ENCODE measurements at regions not wholly inside any gene's neighbourhood (a gene's known extent, or its start where the extent isn't known, plus 50 kb on each side); places are given as distances from the start of the nearest gene placed in this dataset.

DNA sequence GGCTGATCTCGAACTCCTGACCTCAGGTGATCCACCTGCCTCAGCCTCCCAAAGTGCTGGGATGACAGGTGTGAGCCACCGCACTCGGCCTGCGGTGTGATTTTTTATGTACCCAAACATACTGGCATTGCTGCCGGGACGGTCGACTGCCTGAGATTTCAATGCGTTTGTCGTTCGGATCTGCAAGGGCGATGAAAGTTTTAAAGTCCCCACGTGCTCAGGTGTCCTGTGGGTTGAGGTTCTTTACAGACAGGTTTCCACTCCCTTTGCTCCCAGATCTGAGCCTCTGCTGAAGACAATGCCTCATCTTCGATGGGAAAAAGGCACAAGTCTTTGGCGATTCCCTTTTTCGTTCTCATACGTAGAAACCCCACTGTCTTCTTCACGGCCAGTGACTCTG, 78.1 kb upstream of the SHOX start:
- POLR2A ChIA-PET: no interaction called here
- CTCF ChIA-PET: no interaction called here
- Histone ChIP-seq H3K9ac (ENCODE audit: low read length) (no peak overlapping the region), H3K9me3 (ENCODE audit: control insufficient read depth in 1 of 2, insufficient read depth in 1 of 2, low read depth in 1 of 2, low read length in 2 of 2) (no peaks in the 10 kb centered on the region), H3K36me3 (ENCODE audit: control insufficient read depth in 1 of 2, insufficient read depth in 2 of 2, low read length in 2 of 2) (no peaks in the 10 kb centered on the region), H4K20me1 (ENCODE audit: insufficient read depth) (no peaks in the 10 kb centered on the region), H3K4me3 (replicated peaks in 1 of 2; ENCODE audit: low read depth in 1 of 2, low read length in 2 of 2) (no peak overlapping the region), H3K27ac (ENCODE audit: low read depth, low read length) (no peak overlapping the region), H3K4me2 (ENCODE audit: low read length) (no peak overlapping the region), H3K9me2 (ENCODE audit: insufficient read depth) (no peaks in the 10 kb centered on the region), H3K4me1 (ENCODE audit: control insufficient read depth in 1 of 2, insufficient read depth in 2 of 2, low read length in 2 of 2) (no peaks in the 10 kb centered on the region), H3K27me3 (ENCODE audit: insufficient read depth, low read length) (no peaks in the 10 kb centered on the region), H3K79me2 (ENCODE audit: insufficient read depth, low read length) (no peaks in the 10 kb centered on the region), H2AFZ (ENCODE audit: low read depth, low read length, poor library complexity, severe bottlenecking) (no peak overlapping the region)
- intact Hi-C loops (cut with micrococcal nuclease): no loop called here
- ATAC-seq: no peak
- TF ChIP-seq ZFX (IDR thresholded peaks at IDR 0.05): no peak
- no peak for TF ChIP-seq SRF (IDR thresholded peaks at IDR 0.05; ENCODE audit: low read depth)
- no peak for TF ChIP-seq MAX (IDR thresholded peaks at IDR 0.05)
- TF ChIP-seq JUND (IDR thresholded peaks at IDR 0.05): no peak
- TF ChIP-seq, protein P1, sequence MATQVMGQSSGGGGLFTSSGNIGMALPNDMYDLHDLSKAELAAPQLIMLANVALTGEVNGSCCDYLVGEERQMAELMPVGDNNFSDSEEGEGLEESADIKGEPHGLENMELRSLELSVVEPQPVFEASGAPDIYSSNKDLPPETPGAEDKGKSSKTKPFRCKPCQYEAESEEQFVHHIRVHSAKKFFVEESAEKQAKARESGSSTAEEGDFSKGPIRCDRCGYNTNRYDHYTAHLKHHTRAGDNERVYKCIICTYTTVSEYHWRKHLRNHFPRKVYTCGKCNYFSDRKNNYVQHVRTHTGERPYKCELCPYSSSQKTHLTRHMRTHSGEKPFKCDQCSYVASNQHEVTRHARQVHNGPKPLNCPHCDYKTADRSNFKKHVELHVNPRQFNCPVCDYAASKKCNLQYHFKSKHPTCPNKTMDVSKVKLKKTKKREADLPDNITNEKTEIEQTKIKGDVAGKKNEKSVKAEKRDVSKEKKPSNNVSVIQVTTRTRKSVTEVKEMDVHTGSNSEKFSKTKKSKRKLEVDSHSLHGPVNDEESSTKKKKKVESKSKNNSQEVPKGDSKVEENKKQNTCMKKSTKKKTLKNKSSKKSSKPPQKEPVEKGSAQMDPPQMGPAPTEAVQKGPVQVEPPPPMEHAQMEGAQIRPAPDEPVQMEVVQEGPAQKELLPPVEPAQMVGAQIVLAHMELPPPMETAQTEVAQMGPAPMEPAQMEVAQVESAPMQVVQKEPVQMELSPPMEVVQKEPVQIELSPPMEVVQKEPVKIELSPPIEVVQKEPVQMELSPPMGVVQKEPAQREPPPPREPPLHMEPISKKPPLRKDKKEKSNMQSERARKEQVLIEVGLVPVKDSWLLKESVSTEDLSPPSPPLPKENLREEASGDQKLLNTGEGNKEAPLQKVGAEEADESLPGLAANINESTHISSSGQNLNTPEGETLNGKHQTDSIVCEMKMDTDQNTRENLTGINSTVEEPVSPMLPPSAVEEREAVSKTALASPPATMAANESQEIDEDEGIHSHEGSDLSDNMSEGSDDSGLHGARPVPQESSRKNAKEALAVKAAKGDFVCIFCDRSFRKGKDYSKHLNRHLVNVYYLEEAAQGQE (IDR thresholded peaks at IDR 0.05; ENCODE audit: low read depth): no peak
- no peak for TF ChIP-seq EZH2phosphoT487 (IDR thresholded peaks at IDR 0.05; ENCODE audit: borderline replicate concordance)
- TF ChIP-seq POLR2A (IDR thresholded peaks at IDR 0.05; ENCODE audit: borderline replicate concordance, extremely low read depth, insufficient read depth, insufficient read length): no peak
- TF ChIP-seq, protein P2, sequence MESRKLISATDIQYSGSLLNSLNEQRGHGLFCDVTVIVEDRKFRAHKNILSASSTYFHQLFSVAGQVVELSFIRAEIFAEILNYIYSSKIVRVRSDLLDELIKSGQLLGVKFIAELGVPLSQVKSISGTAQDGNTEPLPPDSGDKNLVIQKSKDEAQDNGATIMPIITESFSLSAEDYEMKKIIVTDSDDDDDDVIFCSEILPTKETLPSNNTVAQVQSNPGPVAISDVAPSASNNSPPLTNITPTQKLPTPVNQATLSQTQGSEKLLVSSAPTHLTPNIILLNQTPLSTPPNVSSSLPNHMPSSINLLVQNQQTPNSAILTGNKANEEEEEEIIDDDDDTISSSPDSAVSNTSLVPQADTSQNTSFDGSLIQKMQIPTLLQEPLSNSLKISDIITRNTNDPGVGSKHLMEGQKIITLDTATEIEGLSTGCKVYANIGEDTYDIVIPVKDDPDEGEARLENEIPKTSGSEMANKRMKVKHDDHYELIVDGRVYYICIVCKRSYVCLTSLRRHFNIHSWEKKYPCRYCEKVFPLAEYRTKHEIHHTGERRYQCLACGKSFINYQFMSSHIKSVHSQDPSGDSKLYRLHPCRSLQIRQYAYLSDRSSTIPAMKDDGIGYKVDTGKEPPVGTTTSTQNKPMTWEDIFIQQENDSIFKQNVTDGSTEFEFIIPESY (IDR thresholded peaks at IDR 0.05; ENCODE audit: extremely low read depth, insufficient replicate concordance, low read length): no peak
- no peak for TF ChIP-seq ZNF274 (IDR thresholded peaks at IDR 0.05; ENCODE audit: low read depth, low read length)
- no peak for TF ChIP-seq SIN3A (IDR thresholded peaks at IDR 0.05; ENCODE audit: low read depth)
- no peak for TF ChIP-seq FOSL1 (IDR thresholded peaks at IDR 0.05; ENCODE audit: low read depth)
- no peak for TF ChIP-seq POLR2AphosphoS5 (IDR thresholded peaks at IDR 0.05; ENCODE audit: low read depth, low read length)
- no peak for TF ChIP-seq EGR1 (IDR thresholded peaks at IDR 0.05; ENCODE audit: low read depth)
- TF ChIP-seq SP1 (IDR thresholded peaks at IDR 0.05; ENCODE audit: low read depth): no peak
- TF ChIP-seq ELF1 (IDR thresholded peaks at IDR 0.05; ENCODE audit: borderline replicate concordance, low read depth): no peak
- no peak for DNase-seq (ENCODE audit: low read depth, low spot score)
- RAD21 ChIA-PET (ENCODE audit: low non-redundant PET in 1 of 2, low total read pairs in 2 of 2, uncharacterized antibody in 2 of 2, unreplicated experiment in 2 of 2): no interaction called here
- no TSS peak for BruUV-seq (replicated peaks)
